ENCODE measurements at regions not wholly inside any gene's neighbourhood (a gene's known extent, or its start where the extent isn't known, plus 50 kb on each side); places are given as distances from the start of the nearest gene placed in this dataset.

- H3K36me3 ChIP-seq (ENCODE audit: control insufficient read depth in 2 of 2, extremely low read depth in 1 of 2, insufficient read depth in 2 of 2, low read length in 2 of 2), result no peaks in the 10 kb centered on the region
- no peaks in the 10 kb centered on the region for H4K20me1 ChIP-seq (ENCODE audit: control insufficient read depth, extremely low read depth, insufficient read depth, low read length)
- no peaks in the 10 kb centered on the region for H3K9me3 ChIP-seq (ENCODE audit: control insufficient read depth, low read depth, low read length)
- no peak overlapping the region for H3K4me3 ChIP-seq (ENCODE audit: control insufficient read depth in 2 of 3, extremely low read depth in 1 of 3, insufficient read depth in 2 of 3, low read depth in 1 of 3, low read length in 3 of 3)
- H3K79me2 ChIP-seq (ENCODE audit: control insufficient read depth, insufficient read depth, low read length), result no peaks in the 10 kb centered on the region
- FAIRE-seq, result no peak
- TF ChIP-seq EZH2 (IDR thresholded peaks at IDR 0.05; ENCODE audit: low read length) (no peak), CTCF (optimal IDR thresholded peaks at IDR 0.05 in 1 of 3, IDR thresholded peaks at IDR 0.05 in 1 of 3, conservative IDR thresholded peaks at IDR 0.05 in 1 of 3; ENCODE audit: extremely low read depth in 1 of 3, insufficient read depth in 2 of 3, low read length in 3 of 3) (no peak)
- no peak overlapping the region for H3K4me2 ChIP-seq (ENCODE audit: control insufficient read depth, extremely low read depth, insufficient read depth, low read depth, low read length)
- no peaks in the 10 kb centered on the region for H3K4me1 ChIP-seq (ENCODE audit: control insufficient read depth, extremely low read depth, insufficient read depth, low read length)
- H3K9me1 ChIP-seq (ENCODE audit: control insufficient read depth, extremely low read depth, insufficient read depth, low read length), result no peaks in the 10 kb centered on the region
- H3K27ac ChIP-seq (ENCODE audit: control insufficient read depth, insufficient read depth, low read length), result no peak overlapping the region
- dilution Hi-C loops (cut with MboI; ENCODE audit: extremely low pct_ligation_motif_present, low sequenced_read_pairs), result no loop called here
- no peak for DNase-seq (ENCODE audit: low read depth, low spot score)
- H3K9ac ChIP-seq (ENCODE audit: control insufficient read depth, extremely low read depth, insufficient read depth, low read length), result no peak overlapping the region
- peaks cover 10% of the 10 kb centered on the region for H3K27me3 ChIP-seq (ENCODE audit: control insufficient read depth, extremely low read depth, insufficient read depth, low read length)
- H2AFZ ChIP-seq (ENCODE audit: control insufficient read depth, low read length), result no peak overlapping the region
Observed at GRCh38 chr17:5943232-5943631, 126.9 kb upstream of the WSCD1 start.

- H3K27ac ChIP-seq (ENCODE audit: control insufficient read depth, insufficient read depth, low read length), result no peak overlapping the region
- H3K4me2 ChIP-seq (ENCODE audit: control insufficient read depth, extremely low read depth, insufficient read depth, low read depth, low read length), result no peak overlapping the region
- no peaks in the 10 kb centered on the region for H3K4me1 ChIP-seq (ENCODE audit: control insufficient read depth, extremely low read depth, insufficient read depth, low read length)
- H2AFZ ChIP-seq (ENCODE audit: control insufficient read depth, low read length), result no peak overlapping the region
- no peaks in the 10 kb centered on the region for H3K79me2 ChIP-seq (ENCODE audit: control insufficient read depth, insufficient read depth, low read length)
- no peak overlapping the region for H3K4me3 ChIP-seq (ENCODE audit: control insufficient read depth in 2 of 3, extremely low read depth in 1 of 3, insufficient read depth in 2 of 3, low read depth in 1 of 3, low read length in 3 of 3)
- no peaks in the 10 kb centered on the region for H3K36me3 ChIP-seq (ENCODE audit: control insufficient read depth in 2 of 2, extremely low read depth in 1 of 2, insufficient read depth in 2 of 2, low read length in 2 of 2)
- dilution Hi-C loops (cut with MboI; ENCODE audit: extremely low pct_ligation_motif_present, low sequenced_read_pairs), result no loop called here
- no peaks in the 10 kb centered on the region for H4K20me1 ChIP-seq (ENCODE audit: control insufficient read depth, extremely low read depth, insufficient read depth, low read length)
- TF ChIP-seq CTCF (optimal IDR thresholded peaks at IDR 0.05 in 1 of 3, IDR thresholded peaks at IDR 0.05 in 1 of 3, conservative IDR thresholded peaks at IDR 0.05 in 1 of 3; ENCODE audit: extremely low read depth in 1 of 3, insufficient read depth in 2 of 3, low read length in 3 of 3) (no peak), EZH2 (IDR thresholded peaks at IDR 0.05; ENCODE audit: low read length) (no peak)
- no peaks in the 10 kb centered on the region for H3K9me1 ChIP-seq (ENCODE audit: control insufficient read depth, extremely low read depth, insufficient read depth, low read length)
- peaks cover 10% of the 10 kb centered on the region for H3K27me3 ChIP-seq (ENCODE audit: control insufficient read depth, extremely low read depth, insufficient read depth, low read length)
- no peak for FAIRE-seq
- DNase-seq (ENCODE audit: low read depth, low spot score), result no peak
- no peaks in the 10 kb centered on the region for H3K9me3 ChIP-seq (ENCODE audit: control insufficient read depth, low read depth, low read length)
- H3K9ac ChIP-seq (ENCODE audit: control insufficient read depth, extremely low read depth, insufficient read depth, low read length), result no peak overlapping the region
Observed at GRCh38 chr17:5943982-5944381, 126.2 kb upstream of the WSCD1 start.

Measured in keratinocyte (primary cell).